RPMI8226 (cell line): ENCODE measurements at regions not wholly inside any gene's neighbourhood (a gene's known extent, or its start where the extent isn't known, plus 50 kb on each side); places are given as distances from the start of the nearest gene placed in this dataset.

Experiments used
- DNase-seq: peaks from one replicate; pipeline ENCODE4 v3.0.0-alpha.2; 2015

GRCh38 chr12:76711241-76711640 is 52.7 kb upstream of the ZDHHC17 start:
- DNase-seq: no peak

DNA sequence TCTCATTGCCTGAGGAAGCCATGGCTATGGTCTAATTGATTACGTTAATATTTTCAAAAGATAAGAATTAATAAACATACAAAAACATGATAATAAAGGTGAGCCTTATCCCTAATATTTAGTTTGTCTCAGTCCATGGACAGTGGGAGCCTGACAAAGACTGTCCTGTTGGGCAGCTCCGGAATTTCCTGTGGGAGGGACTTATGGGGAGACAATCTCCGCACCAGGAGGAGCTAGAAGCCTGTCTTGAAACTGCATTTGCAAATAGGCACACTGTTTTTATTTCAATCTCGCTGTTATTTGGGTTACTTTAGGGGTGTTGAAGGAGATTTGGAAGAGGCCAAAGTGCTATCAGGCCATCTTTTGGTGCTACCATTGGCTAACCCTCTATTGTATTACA is 50.8 kb upstream of the ZDHHC17 start:
- DNase-seq: no peak

DNA sequence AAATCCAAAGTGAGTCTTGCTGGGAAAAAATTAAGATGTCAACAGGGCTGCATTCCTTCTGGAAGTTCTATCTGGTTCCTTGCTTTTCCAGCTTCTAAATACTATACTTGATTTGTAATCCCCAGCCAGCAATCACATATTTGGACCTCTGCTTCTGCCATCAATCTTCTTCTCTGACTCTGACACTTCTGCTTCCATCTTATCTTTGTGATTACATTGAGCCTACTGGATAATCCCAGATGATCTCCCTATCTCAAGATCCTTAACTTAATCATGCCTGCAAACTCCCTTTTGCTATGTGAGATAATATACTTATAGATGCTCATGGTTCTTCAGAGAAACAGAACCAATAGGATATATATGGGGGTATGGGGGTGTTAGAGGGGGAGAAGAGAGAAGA is 49.9 kb upstream of the ZDHHC17 start:
- no peak for DNase-seq
